ENCODE measurements at regions not wholly inside any gene's neighbourhood (a gene's known extent, or its start where the extent isn't known, plus 50 kb on each side); places are given as distances from the start of the nearest gene placed in this dataset.

GRCh38 chr2:196444442-196444841 lies 195.1 kb upstream of the CCDC150 start:
- DNase-seq (no peak), ATAC-seq (no peak)
- intact Hi-C loops (cut with DNase I; ENCODE audit: low total_unique reads), result no loop called here
- H3K4me1 ChIP-seq, result no peaks in the 10 kb centered on the region
- H3K27ac ChIP-seq, result no peak overlapping the region
- TF ChIP-seq POLR2A (IDR thresholded peaks at IDR 0.05), result no peak
- TF ChIP-seq CTCF (IDR thresholded peaks at IDR 0.05 in 4 of 5, conservative IDR thresholded peaks at IDR 0.05 in 1 of 5), result no peak
- no peaks in the 10 kb centered on the region for H3K27me3 ChIP-seq
- in situ Hi-C loops (cut with MboI; ENCODE audit: low sequenced_read_pairs in 4 of 4), result no loop called here
- H3K4me3 ChIP-seq, result no peak overlapping the region
- no peaks in the 10 kb centered on the region for H3K36me3 ChIP-seq
- H3K9me3 ChIP-seq, result no peaks in the 10 kb centered on the region

GRCh38 chr2:196445991-196446390 lies 193.5 kb upstream of the CCDC150 start:
- in situ Hi-C loops (cut with MboI; ENCODE audit: low sequenced_read_pairs in 4 of 4) (no loop called here), intact Hi-C loops (cut with DNase I; ENCODE audit: low total_unique reads) (no loop called here)
- ATAC-seq (no peak), DNase-seq (no peak)
- Histone ChIP-seq H3K4me3 (no peak overlapping the region), H3K9me3 (no peaks in the 10 kb centered on the region), H3K4me1 (no peaks in the 10 kb centered on the region), H3K27me3 (no peaks in the 10 kb centered on the region), H3K27ac (no peak overlapping the region), H3K36me3 (no peaks in the 10 kb centered on the region)
- TF ChIP-seq CTCF (IDR thresholded peaks at IDR 0.05 in 4 of 5, conservative IDR thresholded peaks at IDR 0.05 in 1 of 5) (no peak), POLR2A (IDR thresholded peaks at IDR 0.05) (no peak)

- ATAC-seq (no peak), DNase-seq (no peak)
- in situ Hi-C loops (cut with MboI; ENCODE audit: low sequenced_read_pairs in 4 of 4) (no loop called here), intact Hi-C loops (cut with DNase I; ENCODE audit: low total_unique reads) (no loop called here)
- Histone ChIP-seq H3K4me3 (no peak overlapping the region), H3K4me1 (no peaks in the 10 kb centered on the region), H3K9me3 (no peaks in the 10 kb centered on the region), H3K27me3 (no peaks in the 10 kb centered on the region), H3K36me3 (no peaks in the 10 kb centered on the region), H3K27ac (no peak overlapping the region)
- TF ChIP-seq CTCF (IDR thresholded peaks at IDR 0.05 in 4 of 5, conservative IDR thresholded peaks at IDR 0.05 in 1 of 5) (no peak), POLR2A (IDR thresholded peaks at IDR 0.05) (no peak)
These were observed 191.0 kb upstream of the CCDC150 start for GRCh38 chr2:196448407-196449079.

GRCh38 chr2:196449083-196449482 lies 190.4 kb upstream of the CCDC150 start:
- intact Hi-C loops (cut with DNase I; ENCODE audit: low total_unique reads), result no loop called here
- Histone ChIP-seq H3K9me3 (no peaks in the 10 kb centered on the region), H3K4me3 (no peak overlapping the region), H3K36me3 (no peaks in the 10 kb centered on the region), H3K4me1 (no peaks in the 10 kb centered on the region), H3K27me3 (no peaks in the 10 kb centered on the region), H3K27ac (no peak overlapping the region)
- DNase-seq (no peak), ATAC-seq (no peak)
- in situ Hi-C loops (cut with MboI; ENCODE audit: low sequenced_read_pairs in 4 of 4), result no loop called here
- TF ChIP-seq POLR2A (IDR thresholded peaks at IDR 0.05), result no peak
- no peak for TF ChIP-seq CTCF (IDR thresholded peaks at IDR 0.05 in 4 of 5, conservative IDR thresholded peaks at IDR 0.05 in 1 of 5)

- intact Hi-C loops (cut with DNase I; ENCODE audit: low total_unique reads) (loop anchor here (5.0 to 10.0 kb wide), 2 partner anchors 155 to 378 kb away; no protein-coding TSS in a partner anchor), in situ Hi-C loops (cut with MboI; ENCODE audit: low sequenced_read_pairs in 4 of 4) (loop anchor here in 1 of 4 donors (10.0 to 25.0 kb wide), 2 partner anchors 158 to 365 kb away; no protein-coding TSS in a partner anchor)
- Histone ChIP-seq H3K36me3 (no peaks in the 10 kb centered on the region), H3K9me3 (no peaks in the 10 kb centered on the region), H3K27ac (no peak overlapping the region), H3K4me1 (no peaks in the 10 kb centered on the region), H3K27me3 (no peaks in the 10 kb centered on the region), H3K4me3 (no peak overlapping the region)
- DNase-seq (no peak), ATAC-seq (no peak)
- TF ChIP-seq POLR2A (IDR thresholded peaks at IDR 0.05) (no peak), CTCF (IDR thresholded peaks at IDR 0.05 in 4 of 5, conservative IDR thresholded peaks at IDR 0.05 in 1 of 5) (no peak)
These were observed 186.8 kb upstream of the CCDC150 start for GRCh38 chr2:196452758-196453157.

Measured in gastrocnemius medialis (tissue), 4 donors.